ENCODE measurements at regions not wholly inside any gene's neighbourhood (a gene's known extent, or its start where the extent isn't known, plus 50 kb on each side); places are given as distances from the start of the nearest gene placed in this dataset.
"Not testable (repeated sequence)": the region's sequence is repeated elsewhere in the genome, so short reads cannot be mapped to it uniquely, and the experiment has no call there.

- no peaks in the 10 kb centered on the region for H3K9me3 ChIP-seq (ENCODE audit: control extremely low read depth in 1 of 3, control insufficient read depth in 2 of 3, insufficient read depth in 1 of 3, low read length in 2 of 3)
- no peak overlapping the region for H3K4me3 ChIP-seq (ENCODE audit: control extremely low read depth in 1 of 5, extremely low read depth in 1 of 5, insufficient read depth in 1 of 5, low read depth in 2 of 5, low read length in 4 of 5)
- ChIA-PET CTCF (interaction anchor here (1.1 to 1.6 kb wide), 5 partner anchors 8 to 65 kb away, joined by 3 to 7 read pairs (median 4); no protein-coding TSS in a partner anchor), POLR2A (no interaction called here)
- DNase-seq = no peak
- no peak overlapping the region for H3K4me2 ChIP-seq (replicated peaks; ENCODE audit: low read depth, low read length, poor library complexity, severe bottlenecking)
- Mint-ChIP-seq H3K27ac (no peak overlapping the region), H3K4me3 (no peak overlapping the region), H3K9me3 (ENCODE audit: insufficient read depth) (no peaks in the 10 kb centered on the region), H3K4me1 (no peaks in the 10 kb centered on the region), H3K27me3 (peaks cover 47% of the 10 kb centered on the region)
- H3K4me1 ChIP-seq (ENCODE audit: control insufficient read depth in 2 of 2, insufficient read depth in 2 of 2, low read length in 2 of 2) = no peaks in the 10 kb centered on the region
- H4K20me1 ChIP-seq (ENCODE audit: control insufficient read depth, insufficient read depth, low read length, poor library complexity, severe bottlenecking) = no peaks in the 10 kb centered on the region
- H2AFZ ChIP-seq (ENCODE audit: insufficient read depth, low read depth, low read length, poor library complexity, severe bottlenecking) = no peak overlapping the region
- TF ChIP-seq EZH2 (IDR thresholded peaks at IDR 0.05; ENCODE audit: borderline replicate concordance, insufficient read depth, low read depth, low read length, poor library complexity, severe bottlenecking) (no peak), CTCF (IDR thresholded peaks at IDR 0.05) (no peak)
- H3K36me3 ChIP-seq (replicated peaks in 1 of 2; ENCODE audit: control extremely low read depth in 1 of 2, control insufficient read depth in 1 of 2, extremely low read depth in 1 of 2, insufficient read depth in 2 of 2, low read length in 1 of 2) = no peaks in the 10 kb centered on the region
- H3K27ac ChIP-seq (ENCODE audit: low read length in 2 of 2) = no peak overlapping the region
- intact Hi-C loops (cut with micrococcal nuclease) = no loop called here
- H3K9ac ChIP-seq (ENCODE audit: low read length) = no peak overlapping the region
- no peaks in the 10 kb centered on the region for H3K79me2 ChIP-seq (ENCODE audit: control insufficient read depth, insufficient read depth, low read length)
- H3K27me3 ChIP-seq (replicated peaks in 1 of 4; ENCODE audit: control extremely low read depth in 1 of 4, control insufficient read depth in 3 of 4, insufficient read depth in 4 of 4, low read length in 3 of 4) = peaks cover 0 to 9% (median 0%) of the 10 kb centered on the region in 4 experiments
- ATAC-seq (ENCODE audit: low read depth) = no peak
- WGBS (ENCODE audit: insufficient coverage) = 83% methylated on average over 1 of the region's 3 CpGs
These were observed 179.2 kb upstream of the OR4E1 start for GRCh38 chr14:21852775-21853174.

GRCh38 chr14:21852061-21852664 is 178.5 kb upstream of the OR4E1 start:
- ATAC-seq (ENCODE audit: low read depth) = peak; percentile 28
- H3K9ac ChIP-seq (ENCODE audit: low read length) = no peak overlapping the region
- TF ChIP-seq CTCF (IDR thresholded peaks at IDR 0.05) (peak; percentile 83), EZH2 (IDR thresholded peaks at IDR 0.05; ENCODE audit: borderline replicate concordance, insufficient read depth, low read depth, low read length, poor library complexity, severe bottlenecking) (no peak)
- H3K27ac ChIP-seq (ENCODE audit: low read length in 2 of 2) = no peak overlapping the region
- H2AFZ ChIP-seq (ENCODE audit: insufficient read depth, low read depth, low read length, poor library complexity, severe bottlenecking) = peak overlapping the region; percentile 56
- intact Hi-C loops (cut with micrococcal nuclease) = no loop called here
- POLR2A ChIA-PET = no interaction called here
- no peaks in the 10 kb centered on the region for H3K9me3 Mint-ChIP-seq (ENCODE audit: insufficient read depth)
- H3K4me2 ChIP-seq (replicated peaks; ENCODE audit: low read depth, low read length, poor library complexity, severe bottlenecking) = no peak overlapping the region
- H3K4me1 Mint-ChIP-seq = no peaks in the 10 kb centered on the region
- H3K27me3 Mint-ChIP-seq = peaks cover 44% of the 10 kb centered on the region
- peak; percentile 55 for DNase-seq
- no peak overlapping the region for H3K4me3 Mint-ChIP-seq
- no peak overlapping the region for H3K27ac Mint-ChIP-seq
- H3K4me3 ChIP-seq (ENCODE audit: control extremely low read depth in 1 of 5, extremely low read depth in 1 of 5, insufficient read depth in 1 of 5, low read depth in 2 of 5, low read length in 4 of 5) = no peak overlapping the region
- H4K20me1 ChIP-seq (ENCODE audit: control insufficient read depth, insufficient read depth, low read length, poor library complexity, severe bottlenecking) = no peaks in the 10 kb centered on the region
- H3K4me1 ChIP-seq (ENCODE audit: control insufficient read depth in 2 of 2, insufficient read depth in 2 of 2, low read length in 2 of 2) = no peaks in the 10 kb centered on the region
- 0% methylated on average over 1 of the region's 4 CpGs for WGBS (ENCODE audit: insufficient coverage)
- H3K36me3 ChIP-seq (replicated peaks in 1 of 2; ENCODE audit: control extremely low read depth in 1 of 2, control insufficient read depth in 1 of 2, extremely low read depth in 1 of 2, insufficient read depth in 2 of 2, low read length in 1 of 2) = no peaks in the 10 kb centered on the region
- H3K27me3 ChIP-seq (replicated peaks in 1 of 4; ENCODE audit: control extremely low read depth in 1 of 4, control insufficient read depth in 3 of 4, insufficient read depth in 4 of 4, low read length in 3 of 4) = peaks cover 0 to 9% (median 0%) of the 10 kb centered on the region in 4 experiments
- CTCF ChIA-PET = interaction anchor here (0.8 to 1.4 kb wide), 12 partner anchors 9 to 487 kb away, joined by 3 to 7 read pairs (median 3); no protein-coding TSS in a partner anchor
- H3K79me2 ChIP-seq (ENCODE audit: control insufficient read depth, insufficient read depth, low read length) = no peaks in the 10 kb centered on the region
- H3K9me3 ChIP-seq (ENCODE audit: control extremely low read depth in 1 of 3, control insufficient read depth in 2 of 3, insufficient read depth in 1 of 3, low read length in 2 of 3) = no peaks in the 10 kb centered on the region

- H3K27ac Mint-ChIP-seq; ATAC-seq (ENCODE audit: low read depth); intact Hi-C loops (cut with micrococcal nuclease): not testable (repeated sequence)
These were observed 173.3 kb upstream of the OR4E1 start for GRCh38 chr14:21846902-21847301.

More at GRCh38 chr14:21846902-21847301, 173.3 kb upstream of the OR4E1 start:
- H3K79me2 ChIP-seq (ENCODE audit: control insufficient read depth, insufficient read depth, low read length); H3K36me3 ChIP-seq (replicated peaks in 1 of 2; ENCODE audit: control extremely low read depth in 1 of 2, control insufficient read depth in 1 of 2, extremely low read depth in 1 of 2, insufficient read depth in 2 of 2, low read length in 1 of 2); H3K4me3 Mint-ChIP-seq; H3K4me2 ChIP-seq (replicated peaks; ENCODE audit: low read depth, low read length, poor library complexity, severe bottlenecking); H4K20me1 ChIP-seq (ENCODE audit: control insufficient read depth, insufficient read depth, low read length, poor library complexity, severe bottlenecking); H3K27ac ChIP-seq (ENCODE audit: low read length in 2 of 2); H2AFZ ChIP-seq (ENCODE audit: insufficient read depth, low read depth, low read length, poor library complexity, severe bottlenecking); H3K9ac ChIP-seq (ENCODE audit: low read length); H3K9me3 ChIP-seq (ENCODE audit: control extremely low read depth in 1 of 3, control insufficient read depth in 2 of 3, insufficient read depth in 1 of 3, low read length in 2 of 3); POLR2A ChIA-PET; H3K4me1 ChIP-seq (ENCODE audit: control insufficient read depth in 2 of 2, insufficient read depth in 2 of 2, low read length in 2 of 2); DNase-seq; H3K4me1 Mint-ChIP-seq; H3K9me3 Mint-ChIP-seq (ENCODE audit: insufficient read depth); H3K4me3 ChIP-seq (ENCODE audit: control extremely low read depth in 1 of 5, extremely low read depth in 1 of 5, insufficient read depth in 1 of 5, low read depth in 2 of 5, low read length in 4 of 5): not testable (repeated sequence)
- CTCF ChIA-PET = interaction anchor here (1.3 to 1.4 kb wide), 2 partner anchors 12 to 65 kb away, joined by 3 read pairs; no protein-coding TSS in a partner anchor
- peaks cover 0 to 10% (median 0%) of the 10 kb centered on the region in 4 experiments for H3K27me3 ChIP-seq (replicated peaks in 1 of 4; ENCODE audit: control extremely low read depth in 1 of 4, control insufficient read depth in 3 of 4, insufficient read depth in 4 of 4, low read length in 3 of 4)
- WGBS (ENCODE audit: insufficient coverage) = 60% methylated on average over 1 of the region's 11 CpGs
- peaks cover 53% of the 10 kb centered on the region for H3K27me3 Mint-ChIP-seq
